MM.1S (cell line): ENCODE measurements at regions not wholly inside any gene's neighbourhood (a gene's known extent, or its start where the extent isn't known, plus 50 kb on each side); places are given as distances from the start of the nearest gene placed in this dataset.

Source experiments
- DNase-seq: peaks from one replicate; pipeline ENCODE4 v3.0.0-alpha.2; 2015
- H2AFZ ChIP-seq: fragments of 300-600 bp; sonication (generic); 2 replicates; pipeline ENCODE4 v1.6.0; 2016; ENCODE audit warnings: antibody characterized with exemption, low read length
- H3F3A ChIP-seq: fragments of 300-600 bp; sonication (generic); 2 replicates; pipeline ENCODE4 v1.6.1; 2016; ENCODE audit warnings: mild to moderate bottlenecking, antibody characterized with exemption, low read length, moderate library complexity, mixed read lengths; ENCODE audit not compliant: insufficient read depth
- H3K27ac ChIP-seq: fragments of 300-600 bp; sonication (generic); 2 replicates; pipeline ENCODE4 v1.5.1; 2016; ENCODE audit warnings: mild to moderate bottlenecking, low read length
- H3K27me3 ChIP-seq: fragments of 300-600 bp; sonication (generic); replicated peaks from 2 replicates; pipeline ENCODE4 v1.6.0; 2016; ENCODE audit warnings: low read length; ENCODE audit not compliant: insufficient read depth
- H3K36me3 ChIP-seq: fragments of 300-600 bp; sonication (generic); replicated peaks from 2 replicates; pipeline ENCODE4 v1.6.1; 2016; ENCODE audit warnings: mild to moderate bottlenecking, low read length, mixed read lengths; ENCODE audit not compliant: insufficient read depth
- H3K4me1 ChIP-seq: fragments of 300-600 bp; sonication (generic); 2 replicates; pipeline ENCODE4 v1.6.1; 2016; ENCODE audit warnings: low read length, mixed read lengths
- H3K4me2 ChIP-seq: fragments of 300-600 bp; sonication (generic); 2 replicates; pipeline ENCODE4 v1.6.0; 2016; ENCODE audit warnings: low read depth, low read length
- H3K4me3 ChIP-seq: fragments of 300-600 bp; sonication (generic); 2 replicates; pipeline ENCODE4 v1.5.1; 2016; ENCODE audit warnings: low read length, mixed read lengths
- H3K79me2 ChIP-seq: fragments of 300-600 bp; sonication (generic); 2 replicates; pipeline ENCODE4 v1.6.1; 2016; ENCODE audit warnings: mixed run types, low read length, mixed read lengths
- H3K9ac ChIP-seq: fragments of 300-600 bp; sonication (generic); 2 replicates; pipeline ENCODE4 v1.6.1; 2016; ENCODE audit warnings: low read length, mixed read lengths
- H3K9me2 ChIP-seq: fragments of 300-600 bp; sonication (generic); replicated peaks from 2 replicates; pipeline ENCODE4 v1.6.1; 2016; ENCODE audit warnings: mild to moderate bottlenecking, low read length, mixed read lengths; ENCODE audit not compliant: insufficient read depth
- H3K9me3 ChIP-seq: fragments of 300-600 bp; sonication (generic); replicated peaks from 2 replicates; pipeline ENCODE4 v1.6.1; 2016; ENCODE audit warnings: mild to moderate bottlenecking, low read length, mixed read lengths; ENCODE audit not compliant: insufficient read depth
- H4K20me1 ChIP-seq: fragments of 300-600 bp; sonication (generic); 2 replicates; pipeline ENCODE4 v1.6.1; 2016; ENCODE audit warnings: mild to moderate bottlenecking, low read length, moderate library complexity, mixed read lengths; ENCODE audit not compliant: insufficient read depth
- EZH2 ChIP-seq: fragments of 300-600 bp; sonication (generic); optimal IDR thresholded peaks from 2 replicates; pipeline ENCODE3; 2017; ENCODE audit warnings: low read depth, mild to moderate bottlenecking, antibody characterized with exemption, low read length, mixed read lengths
- EZH2phosphoT487 ChIP-seq: fragments of 300-600 bp; sonication (generic); IDR thresholded peaks from 2 replicates; pipeline ENCODE4 v1.6.1; 2018; ENCODE audit warnings: antibody characterized with exemption, low read length
- TF ChIP-seq, protein P1 (sequence below): fragments of 300-600 bp; sonication (generic); IDR thresholded peaks from 2 replicates; pipeline ENCODE4 v1.5.1; 2016; ENCODE audit warnings: antibody characterized with exemption, low read length, mixed read lengths

DNA sequence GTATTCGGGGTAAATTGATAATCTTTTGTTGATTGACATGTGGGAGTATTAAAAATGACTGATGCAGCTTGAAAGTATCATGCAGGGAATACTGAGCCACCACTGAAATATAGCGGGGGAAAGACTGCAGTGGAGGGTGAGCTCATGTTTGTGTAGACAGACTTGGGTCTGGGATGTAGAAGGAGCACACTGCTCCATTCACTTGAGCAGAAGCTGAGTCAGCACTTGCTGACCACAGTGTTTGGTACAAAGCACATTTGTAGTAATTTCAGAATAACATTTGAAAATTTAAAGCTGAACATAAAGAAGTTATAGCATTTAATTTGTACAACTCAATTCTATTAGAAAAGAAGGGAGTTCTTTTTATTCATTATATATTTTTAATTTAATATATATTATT, 304.3 kb upstream of the PRICKLE1 start:
- no peak overlapping the region for H3K4me2 ChIP-seq
- no peaks in the 10 kb centered on the region for H3K4me1 ChIP-seq
- no peak for DNase-seq

DNA sequence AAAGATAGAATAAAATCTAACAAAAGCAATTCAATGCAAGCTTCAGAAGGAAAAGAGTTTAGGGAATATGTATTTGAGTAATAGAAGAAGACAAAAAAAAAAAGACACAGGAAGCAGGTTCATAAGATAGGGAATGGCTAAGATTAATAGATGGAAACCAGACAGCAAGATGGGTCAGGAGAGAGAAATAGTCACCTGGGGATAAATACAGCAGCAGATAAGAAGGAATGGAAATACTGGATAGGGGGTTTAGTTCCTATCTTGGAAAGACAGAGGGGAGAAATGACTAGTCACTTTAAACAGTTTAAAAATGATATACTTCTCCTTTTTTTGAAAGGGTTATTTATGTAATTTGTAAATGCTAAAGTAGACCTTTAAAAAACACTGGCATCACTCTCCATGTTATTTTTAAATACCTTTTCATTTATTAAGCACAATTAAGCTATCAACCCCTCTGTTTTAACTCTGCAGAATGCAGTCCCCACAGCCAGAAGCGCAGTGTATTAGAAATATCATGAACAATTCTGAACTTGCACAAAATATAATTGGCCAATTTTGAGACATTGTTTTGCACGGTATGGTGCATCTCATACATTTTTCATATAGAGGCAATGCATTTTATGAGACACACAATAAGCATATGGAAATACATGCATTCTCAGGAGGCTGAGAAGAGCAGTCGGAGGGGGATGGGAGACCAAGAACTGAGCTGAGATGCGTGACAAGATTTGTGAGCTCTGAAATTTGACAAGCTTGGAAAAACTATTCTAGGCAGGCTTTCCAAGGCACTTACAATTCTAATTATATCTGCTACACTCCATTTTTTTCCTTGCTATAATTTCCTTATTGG, 303.4 kb upstream of the PRICKLE1 start:
- Histone ChIP-seq H3K27me3 (no peaks in the 10 kb centered on the region), H3K9me2 (no peaks in the 10 kb centered on the region), H3F3A (no peaks in the 10 kb centered on the region), H3K4me2 (no peak overlapping the region), H3K27ac (no peak overlapping the region), H3K79me2 (no peaks in the 10 kb centered on the region), H3K4me1 (no peaks in the 10 kb centered on the region), H3K4me3 (no peak overlapping the region), H4K20me1 (no peaks in the 10 kb centered on the region), H3K9me3 (no peaks in the 10 kb centered on the region), H3K36me3 (no peaks in the 10 kb centered on the region), H2AFZ (no peak overlapping the region), H3K9ac (no peak overlapping the region)
- DNase-seq = no peak
- TF ChIP-seq EZH2 = no peak
- no peak for TF ChIP-seq EZH2phosphoT487
- TF ChIP-seq, protein P1, sequence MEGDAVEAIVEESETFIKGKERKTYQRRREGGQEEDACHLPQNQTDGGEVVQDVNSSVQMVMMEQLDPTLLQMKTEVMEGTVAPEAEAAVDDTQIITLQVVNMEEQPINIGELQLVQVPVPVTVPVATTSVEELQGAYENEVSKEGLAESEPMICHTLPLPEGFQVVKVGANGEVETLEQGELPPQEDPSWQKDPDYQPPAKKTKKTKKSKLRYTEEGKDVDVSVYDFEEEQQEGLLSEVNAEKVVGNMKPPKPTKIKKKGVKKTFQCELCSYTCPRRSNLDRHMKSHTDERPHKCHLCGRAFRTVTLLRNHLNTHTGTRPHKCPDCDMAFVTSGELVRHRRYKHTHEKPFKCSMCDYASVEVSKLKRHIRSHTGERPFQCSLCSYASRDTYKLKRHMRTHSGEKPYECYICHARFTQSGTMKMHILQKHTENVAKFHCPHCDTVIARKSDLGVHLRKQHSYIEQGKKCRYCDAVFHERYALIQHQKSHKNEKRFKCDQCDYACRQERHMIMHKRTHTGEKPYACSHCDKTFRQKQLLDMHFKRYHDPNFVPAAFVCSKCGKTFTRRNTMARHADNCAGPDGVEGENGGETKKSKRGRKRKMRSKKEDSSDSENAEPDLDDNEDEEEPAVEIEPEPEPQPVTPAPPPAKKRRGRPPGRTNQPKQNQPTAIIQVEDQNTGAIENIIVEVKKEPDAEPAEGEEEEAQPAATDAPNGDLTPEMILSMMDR = no peak

More for the DNA sequence above, 304.3 kb upstream of the PRICKLE1 start:
- no peak overlapping the region for H3K9ac ChIP-seq
- H3K4me3 ChIP-seq = no peak overlapping the region
- no peaks in the 10 kb centered on the region for H3K27me3 ChIP-seq
- H2AFZ ChIP-seq = no peak overlapping the region
- no peaks in the 10 kb centered on the region for H3K9me2 ChIP-seq
- H3K36me3 ChIP-seq = no peaks in the 10 kb centered on the region
- no peaks in the 10 kb centered on the region for H3K9me3 ChIP-seq
- TF ChIP-seq EZH2phosphoT487 (no peak), EZH2 (no peak)
- TF ChIP-seq, protein P1 = no peak
- no peak overlapping the region for H3K27ac ChIP-seq
- H3K79me2 ChIP-seq = no peaks in the 10 kb centered on the region
- no peaks in the 10 kb centered on the region for H3F3A ChIP-seq
- no peaks in the 10 kb centered on the region for H4K20me1 ChIP-seq

- no peak overlapping the region for H2AFZ ChIP-seq
Observed at GRCh38 chr12:42887657-42888056, 298.1 kb upstream of the PRICKLE1 start.

More at GRCh38 chr12:42887657-42888056, 298.1 kb upstream of the PRICKLE1 start:
- Histone ChIP-seq H3K4me3 (no peak overlapping the region), H3K27me3 (no peaks in the 10 kb centered on the region), H3K9me2 (no peaks in the 10 kb centered on the region), H3K4me1 (no peaks in the 10 kb centered on the region), H4K20me1 (no peaks in the 10 kb centered on the region), H3K27ac (no peak overlapping the region), H3K36me3 (no peaks in the 10 kb centered on the region), H3K9me3 (no peaks in the 10 kb centered on the region), H3K9ac (no peak overlapping the region), H3F3A (no peaks in the 10 kb centered on the region), H3K79me2 (no peaks in the 10 kb centered on the region), H3K4me2 (no peak overlapping the region)
- no peak for DNase-seq
- TF ChIP-seq EZH2 (no peak), EZH2phosphoT487 (no peak)
- TF ChIP-seq, protein P1 = no peak
